SK-N-SH treated with all-trans-retinoic acid at 6 μM for 48 hours (cell line): ENCODE measurements at regions not wholly inside any gene's neighbourhood (a gene's known extent, or its start where the extent isn't known, plus 50 kb on each side); places are given as distances from the start of the nearest gene placed in this dataset.

Experiments
- OSR1 ChIP-seq: fragments of 250-450 bp; sonication (Bioruptor Pico); IDR thresholded peaks from 2 replicates; pipeline ENCODE4 v1.8.0; 2022; ENCODE audit warnings: moderate library complexity, mild to moderate bottlenecking, inconsistent platforms
- RARB ChIP-seq: fragments of 250-450 bp; sonication (Bioruptor Pico); IDR thresholded peaks from 2 replicates; pipeline ENCODE4 v1.8.0; 2021; ENCODE audit warnings: mild to moderate bottlenecking, moderate library complexity
- TF ChIP-seq, protein P1 (sequence below): fragments of 250-450 bp; sonication (Bioruptor Pico); IDR thresholded peaks from 2 replicates; pipeline ENCODE4 v1.5.1; 2021; ENCODE audit warnings: mild to moderate bottlenecking, moderate library complexity

DNA sequence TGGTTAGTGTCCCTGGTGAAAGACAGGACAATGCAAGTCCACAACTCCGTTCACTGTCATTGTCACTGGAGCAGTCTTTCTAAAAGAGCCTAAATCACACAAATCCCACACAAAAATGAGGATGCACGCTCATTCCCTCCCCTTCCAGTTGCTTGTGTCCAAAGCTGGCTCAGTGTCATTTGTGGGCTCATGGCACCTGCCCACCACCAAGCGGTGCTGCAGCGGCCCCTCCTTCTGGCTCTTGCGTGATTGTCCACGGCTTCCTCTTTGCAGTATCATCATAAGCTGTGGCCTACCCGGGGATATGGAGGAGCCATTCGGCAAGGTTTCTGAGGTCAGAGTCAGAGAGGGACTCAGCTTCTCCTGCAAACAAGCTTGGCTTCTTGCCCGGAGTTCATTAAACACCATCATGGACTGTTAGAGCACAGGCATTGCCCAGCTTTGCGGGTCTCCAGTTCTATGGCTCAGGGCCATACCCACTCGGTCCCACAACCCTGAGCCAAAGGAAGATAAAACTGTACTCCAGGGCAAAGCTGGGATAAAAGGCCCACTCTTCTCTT is 179.4 kb upstream of the AGAP1 start:
- no peak for TF ChIP-seq RARB (CRISPR knock-in tag)
- TF ChIP-seq, protein P1, sequence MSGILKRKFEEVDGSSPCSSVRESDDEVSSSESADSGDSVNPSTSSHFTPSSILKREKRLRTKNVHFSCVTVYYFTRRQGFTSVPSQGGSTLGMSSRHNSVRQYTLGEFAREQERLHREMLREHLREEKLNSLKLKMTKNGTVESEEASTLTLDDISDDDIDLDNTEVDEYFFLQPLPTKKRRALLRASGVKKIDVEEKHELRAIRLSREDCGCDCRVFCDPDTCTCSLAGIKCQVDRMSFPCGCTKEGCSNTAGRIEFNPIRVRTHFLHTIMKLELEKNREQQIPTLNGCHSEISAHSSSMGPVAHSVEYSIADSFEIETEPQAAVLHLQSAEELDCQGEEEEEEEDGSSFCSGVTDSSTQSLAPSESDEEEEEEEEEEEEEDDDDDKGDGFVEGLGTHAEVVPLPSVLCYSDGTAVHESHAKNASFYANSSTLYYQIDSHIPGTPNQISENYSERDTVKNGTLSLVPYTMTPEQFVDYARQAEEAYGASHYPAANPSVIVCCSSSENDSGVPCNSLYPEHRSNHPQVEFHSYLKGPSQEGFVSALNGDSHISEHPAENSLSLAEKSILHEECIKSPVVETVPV: no peak
- no peak for TF ChIP-seq OSR1 (CRISPR knock-in tag)
